Lower leg skin (tissue), 3 donors: ENCODE measurements at regions not wholly inside any gene's neighbourhood (a gene's known extent, or its start where the extent isn't known, plus 50 kb on each side); places are given as distances from the start of the nearest gene placed in this dataset.

Experiments
- POLR2A ChIP-seq, 2 donors: fragments of 450-650 bp; IDR thresholded peaks; one replicate each; pipeline ENCODE4 v1.6.1; 2016 to 2017; ENCODE audit warnings: antibody characterized with exemption in 2 of 2, mild to moderate bottlenecking in 1 of 2, moderate library complexity in 1 of 2
- TF ChIP-seq, protein P1 (sequence below), 3 donors: fragments of 450-650 bp; IDR thresholded peaks; one replicate each; pipeline ENCODE4 v1.5.1; 2016; ENCODE audit warnings: antibody characterized with exemption in 3 of 3, mild to moderate bottlenecking in 3 of 3, moderate library complexity in 2 of 3

GRCh38 chr2:237240252-237240651 lies 154.6 kb downstream of the COPS8 start:
- TF ChIP-seq, protein P1, sequence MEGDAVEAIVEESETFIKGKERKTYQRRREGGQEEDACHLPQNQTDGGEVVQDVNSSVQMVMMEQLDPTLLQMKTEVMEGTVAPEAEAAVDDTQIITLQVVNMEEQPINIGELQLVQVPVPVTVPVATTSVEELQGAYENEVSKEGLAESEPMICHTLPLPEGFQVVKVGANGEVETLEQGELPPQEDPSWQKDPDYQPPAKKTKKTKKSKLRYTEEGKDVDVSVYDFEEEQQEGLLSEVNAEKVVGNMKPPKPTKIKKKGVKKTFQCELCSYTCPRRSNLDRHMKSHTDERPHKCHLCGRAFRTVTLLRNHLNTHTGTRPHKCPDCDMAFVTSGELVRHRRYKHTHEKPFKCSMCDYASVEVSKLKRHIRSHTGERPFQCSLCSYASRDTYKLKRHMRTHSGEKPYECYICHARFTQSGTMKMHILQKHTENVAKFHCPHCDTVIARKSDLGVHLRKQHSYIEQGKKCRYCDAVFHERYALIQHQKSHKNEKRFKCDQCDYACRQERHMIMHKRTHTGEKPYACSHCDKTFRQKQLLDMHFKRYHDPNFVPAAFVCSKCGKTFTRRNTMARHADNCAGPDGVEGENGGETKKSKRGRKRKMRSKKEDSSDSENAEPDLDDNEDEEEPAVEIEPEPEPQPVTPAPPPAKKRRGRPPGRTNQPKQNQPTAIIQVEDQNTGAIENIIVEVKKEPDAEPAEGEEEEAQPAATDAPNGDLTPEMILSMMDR (IDR thresholded peaks at IDR 0.05): no peak
- TF ChIP-seq POLR2A (IDR thresholded peaks at IDR 0.05): no peak
